Endothelial cell of umbilical vein (primary cell): ENCODE measurements at regions not wholly inside any gene's neighbourhood (a gene's known extent, or its start where the extent isn't known, plus 50 kb on each side); places are given as distances from the start of the nearest gene placed in this dataset.

ENCODE experiments used
- BruUV-seq: library from RNA; stranded (reverse); fragments of 400-500 nt; replicated peaks from 2 replicates; lab custom pipeline; 2021; lab: Mats Ljungman, UMichigan
- CTCF ChIA-PET: fragments of 300-600, 350-600 bp; sonication (Branson Sonifier 250); formaldehyde crosslinking; loops from one replicate; lab custom pipeline; 2021; ENCODE audit warnings: antibody characterized with exemption, inconsistent platforms; lab: Charles Lee
- POLR2A ChIA-PET: fragments of 300-600, 350-600 bp; sonication (Branson Sonifier 250); formaldehyde crosslinking; loops from one replicate; lab custom pipeline; 2021; ENCODE audit warnings: antibody characterized with exemption, inconsistent platforms; lab: Charles Lee
- DNase-seq: peaks from one replicate; pipeline ENCODE4 v3.0.0-alpha.2; 2011; ENCODE audit warnings: low read depth, low spot score
- FAIRE-seq: peaks from 2 replicates; lab custom pipeline; 2011; peaks lifted over from hg19 to GRCh38; lab: Jason Lieb, UNC
- H2AFZ ChIP-seq: 2 replicates; pipeline ENCODE4 v1.6.0; 2012; ENCODE audit warnings: low read depth, low read length, control low read depth, inconsistent platforms
- H3K27ac ChIP-seq: 2 replicates; pipeline ENCODE4 v1.5.1; 2011; ENCODE audit warnings: low read depth, mild to moderate bottlenecking, control low read depth, low read length, moderate library complexity; ENCODE audit not compliant: insufficient read depth
- H3K27me3 ChIP-seq, 2 experiments: 2 replicates each; pipeline versions ENCODE4 v1.6.0 to v1.6.1; 2011; ENCODE audit warnings: low read length in 2 of 2, mixed read lengths in 1 of 2; ENCODE audit not compliant: control insufficient read depth in 2 of 2, insufficient read depth in 2 of 2
- H3K36me3 ChIP-seq, 2 experiments: 2 replicates in 1 of 2; 3 replicates in 1 of 2; pipeline ENCODE4 v1.5.1; 2011; ENCODE audit warnings: low read length in 2 of 2, mild to moderate bottlenecking in 1 of 2, moderate library complexity in 1 of 2; ENCODE audit not compliant: control insufficient read depth in 2 of 2, insufficient read depth in 2 of 2; ENCODE audit errors: extremely low read depth in 1 of 2
- H3K4me1 ChIP-seq: 3 replicates; pipeline ENCODE4 v1.5.1; 2011; ENCODE audit warnings: mild to moderate bottlenecking, low read length; ENCODE audit not compliant: control insufficient read depth, insufficient read depth; ENCODE audit errors: extremely low read depth
- H3K4me2 ChIP-seq: 2 replicates; pipeline ENCODE4 v1.6.1; 2011; ENCODE audit warnings: low read length, control low read depth, mixed read lengths; ENCODE audit not compliant: insufficient read depth
- H3K4me3 ChIP-seq, 3 experiments: fragments of 200-600 bp in 1 of 3; sonication (generic), shearing (Covaris generic) in 1 of 3; replicated peaks in 1 of 3; 2 replicates each; pipeline ENCODE4 v1.5.1; 2011 to 2016; ENCODE audit warnings: control low read depth in 3 of 3, low read length in 3 of 3, mild to moderate bottlenecking in 2 of 3, inconsistent platforms in 1 of 3, low read depth in 1 of 3, moderate library complexity in 1 of 3; ENCODE audit not compliant: insufficient read depth in 1 of 3
- H3K79me2 ChIP-seq: 2 replicates; pipeline ENCODE4 v1.6.0; 2012; ENCODE audit warnings: low read length, inconsistent platforms; ENCODE audit not compliant: control insufficient read depth, insufficient read depth
- H3K9ac ChIP-seq: replicated peaks from 2 replicates; pipeline ENCODE3; 2011; ENCODE audit warnings: low read length, control low read depth; ENCODE audit not compliant: insufficient read depth; ENCODE audit errors: extremely low read depth
- H3K9me1 ChIP-seq: replicated peaks from 3 replicates; pipeline ENCODE4 v1.6.0; 2011; ENCODE audit warnings: mild to moderate bottlenecking, low read length; ENCODE audit not compliant: control insufficient read depth, insufficient read depth; ENCODE audit errors: extremely low read depth
- H3K9me3 ChIP-seq: replicated peaks from 2 replicates; pipeline ENCODE4 v1.5.1; 2012; ENCODE audit warnings: low read length, inconsistent platforms; ENCODE audit not compliant: control insufficient read depth, insufficient read depth
- H4K20me1 ChIP-seq: replicated peaks from 2 replicates; pipeline ENCODE3; 2011; ENCODE audit warnings: mild to moderate bottlenecking, low read length; ENCODE audit not compliant: control insufficient read depth, insufficient read depth; ENCODE audit errors: extremely low read depth
- EZH2 ChIP-seq: IDR thresholded peaks from 2 replicates; pipeline ENCODE4 v1.6.1; 2012; ENCODE audit warnings: borderline replicate concordance, low read depth, mild to moderate bottlenecking, moderate library complexity, low read length, inconsistent platforms; ENCODE audit not compliant: severe bottlenecking
- FOS ChIP-seq: IDR thresholded peaks from 2 replicates; pipeline ENCODE4 v1.6.1; 2011; ENCODE audit warnings: mild to moderate bottlenecking, low read length, moderate library complexity, borderline replicate concordance; ENCODE audit not compliant: insufficient read depth
- GATA2 ChIP-seq: IDR thresholded peaks from 2 replicates; pipeline ENCODE4 v1.7.0; 2011; ENCODE audit warnings: low read depth, mild to moderate bottlenecking, moderate library complexity, mixed read lengths, low read length; ENCODE audit not compliant: insufficient read length, insufficient read depth
- JUN ChIP-seq: IDR thresholded peaks from 2 replicates; pipeline ENCODE4 v1.6.1; 2011; ENCODE audit warnings: borderline replicate concordance, low read depth; ENCODE audit not compliant: insufficient read length, insufficient read depth
- MYC ChIP-seq: IDR thresholded peaks from one replicate; pipeline ENCODE4 v1.6.1; 2011; ENCODE audit warnings: mild to moderate bottlenecking, low read depth, low read length
- POLR2A ChIP-seq: IDR thresholded peaks from 2 replicates; pipeline ENCODE4 v1.6.1; 2012; ENCODE audit warnings: low read depth, mild to moderate bottlenecking, control low read depth, low read length
- POLR2AphosphoS5 ChIP-seq: IDR thresholded peaks from 2 replicates; pipeline ENCODE4 v1.6.1; 2012; ENCODE audit warnings: low read depth, mild to moderate bottlenecking, control low read depth, low read length, moderate library complexity; ENCODE audit not compliant: insufficient read depth
- dilution Hi-C: fragments of 300-500 bp; cut with MboI; formaldehyde crosslinking; loops from one replicate; pipeline ENCODE4 v1.15.0; 2019; ENCODE audit warnings: low sequenced_read_pairs; ENCODE audit not compliant: extremely low pct_ligation_motif_present
- intact Hi-C: fragments of 100-400 bp; cut with micrococcal nuclease; formaldehyde crosslinking; loops from one replicate; pipeline ENCODE4 v1.10.0; 2022
- TF ChIP-seq, protein P1 (sequence below): IDR thresholded peaks from 2 replicates; pipeline ENCODE4 v1.6.1; 2011; ENCODE audit not compliant: insufficient read depth, insufficient read length
- TF ChIP-seq, protein P2 (sequence below), 2 donors: IDR thresholded peaks; 1 replicate in 1 of 2; 2 replicates in 1 of 2; pipeline ENCODE4 v1.5.1; 2011; ENCODE audit warnings: low read length in 2 of 2, mild to moderate bottlenecking in 2 of 2, moderate library complexity in 2 of 2, control low read depth in 1 of 2, inconsistent platforms in 1 of 2, low read depth in 1 of 2; ENCODE audit not compliant: insufficient read depth in 1 of 2; ENCODE audit errors: extremely low read depth in 1 of 2

DNA sequence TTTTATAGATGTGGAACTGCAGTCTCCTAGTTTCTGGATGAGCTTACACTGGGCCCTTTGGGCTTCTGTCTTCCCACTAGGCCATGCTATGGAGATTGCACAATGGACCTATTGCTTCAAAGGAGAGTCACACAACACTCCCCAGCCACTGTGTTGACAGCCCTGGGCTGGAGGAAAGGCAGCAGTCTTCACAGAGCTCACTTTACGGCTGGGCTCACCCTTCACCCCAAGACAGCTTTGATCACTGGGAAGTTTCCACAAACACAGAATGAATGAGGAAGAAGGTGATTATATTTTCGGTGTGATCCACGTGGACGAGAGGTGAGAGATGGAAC lies 92.7 kb upstream of the GDF10 start:
- DNase-seq (no peak), FAIRE-seq (no peak)
- dilution Hi-C loops (no loop called here), intact Hi-C loops (no loop called here)
- Histone ChIP-seq H3K4me1 (no peaks in the 10 kb centered on the region), H3K27ac (no peak overlapping the region), H3K27me3 (no peaks in the 10 kb centered on the region), H4K20me1 (no peaks in the 10 kb centered on the region), H3K79me2 (no peaks in the 10 kb centered on the region), H3K4me3 (no peak overlapping the region), H3K9ac (no peak overlapping the region), H3K9me1 (no peaks in the 10 kb centered on the region), H3K36me3 (no peaks in the 10 kb centered on the region), H3K4me2 (no peak overlapping the region), H2AFZ (no peak overlapping the region), H3K9me3 (no peaks in the 10 kb centered on the region)
- no TSS peak for BruUV-seq
- TF ChIP-seq FOS (no peak), MYC (no peak), POLR2AphosphoS5 (no peak), GATA2 (no peak), JUN (no peak), POLR2A (no peak), EZH2 (no peak)
- TF ChIP-seq, protein P1, sequence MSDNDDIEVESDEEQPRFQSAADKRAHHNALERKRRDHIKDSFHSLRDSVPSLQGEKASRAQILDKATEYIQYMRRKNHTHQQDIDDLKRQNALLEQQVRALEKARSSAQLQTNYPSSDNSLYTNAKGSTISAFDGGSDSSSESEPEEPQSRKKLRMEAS, result no peak
- TF ChIP-seq, protein P2, sequence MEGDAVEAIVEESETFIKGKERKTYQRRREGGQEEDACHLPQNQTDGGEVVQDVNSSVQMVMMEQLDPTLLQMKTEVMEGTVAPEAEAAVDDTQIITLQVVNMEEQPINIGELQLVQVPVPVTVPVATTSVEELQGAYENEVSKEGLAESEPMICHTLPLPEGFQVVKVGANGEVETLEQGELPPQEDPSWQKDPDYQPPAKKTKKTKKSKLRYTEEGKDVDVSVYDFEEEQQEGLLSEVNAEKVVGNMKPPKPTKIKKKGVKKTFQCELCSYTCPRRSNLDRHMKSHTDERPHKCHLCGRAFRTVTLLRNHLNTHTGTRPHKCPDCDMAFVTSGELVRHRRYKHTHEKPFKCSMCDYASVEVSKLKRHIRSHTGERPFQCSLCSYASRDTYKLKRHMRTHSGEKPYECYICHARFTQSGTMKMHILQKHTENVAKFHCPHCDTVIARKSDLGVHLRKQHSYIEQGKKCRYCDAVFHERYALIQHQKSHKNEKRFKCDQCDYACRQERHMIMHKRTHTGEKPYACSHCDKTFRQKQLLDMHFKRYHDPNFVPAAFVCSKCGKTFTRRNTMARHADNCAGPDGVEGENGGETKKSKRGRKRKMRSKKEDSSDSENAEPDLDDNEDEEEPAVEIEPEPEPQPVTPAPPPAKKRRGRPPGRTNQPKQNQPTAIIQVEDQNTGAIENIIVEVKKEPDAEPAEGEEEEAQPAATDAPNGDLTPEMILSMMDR (IDR thresholded peaks at IDR 0.05; ENCODE audit: extremely low read depth in 1 of 2, insufficient read depth in 1 of 2, low read depth in 1 of 2, low read length in 2 of 2), result no peak
- POLR2A ChIA-PET, result no interaction called here
- CTCF ChIA-PET, result no interaction called here
